GM21576 (cell line): ENCODE measurements at regions not wholly inside any gene's neighbourhood (a gene's known extent, or its start where the extent isn't known, plus 50 kb on each side); places are given as distances from the start of the nearest gene placed in this dataset.

Experiments
- ATAC-seq: cut with Tn5 transposase; IDR thresholded peaks from one replicate; pipeline ENCODE4 v1.9.1; 2021; ENCODE audit warnings: mild to moderate bottlenecking, moderate library complexity; ENCODE audit not compliant: unreplicated experiment

GRCh38 chr9:90948156-90948555, 146.5 kb downstream of the SYK start:
- ATAC-seq: no peak

- ATAC-seq: no peak
Measured at GRCh38 chr9:90950600-90950999, 149.0 kb downstream of the SYK start.

- no peak for ATAC-seq
Measured at GRCh38 chr9:90953200-90953599, 151.6 kb downstream of the SYK start.

- no peak for ATAC-seq
Measured at GRCh38 chr9:90953805-90954204, 152.2 kb downstream of the SYK start.

GRCh38 chr9:90956026-90956810, 154.6 kb downstream of the SYK start:
- ATAC-seq: no peak

- no peak for ATAC-seq
Measured at GRCh38 chr9:90958328-90958727, 156.7 kb downstream of the SYK start.

- no peak for ATAC-seq
Measured at GRCh38 chr9:90960941-90961340, 159.3 kb downstream of the SYK start.

- ATAC-seq: no peak
Measured at GRCh38 chr9:90961375-90961774, 159.8 kb downstream of the SYK start.

GRCh38 chr9:90964101-90965020, 162.7 kb downstream of the SYK start:
- no peak for ATAC-seq

GRCh38 chr9:90965226-90966030, 163.8 kb downstream of the SYK start:
- no peak for ATAC-seq

- ATAC-seq: no peak
Measured at GRCh38 chr9:90966031-90966290, 164.3 kb downstream of the SYK start.

- ATAC-seq: no peak
Measured at GRCh38 chr9:90966480-90967144, 165.0 kb downstream of the SYK start.

GRCh38 chr9:90967145-90967538, 165.5 kb downstream of the SYK start:
- no peak for ATAC-seq

- ATAC-seq: no peak
Measured at GRCh38 chr9:90969021-90969675, 167.5 kb downstream of the SYK start.

- no peak for ATAC-seq
Measured at GRCh38 chr9:90970608-90971007, 169.0 kb downstream of the SYK start.

GRCh38 chr9:90972057-90972456, 170.4 kb downstream of the SYK start:
- no peak for ATAC-seq

- ATAC-seq: no peak
Measured at GRCh38 chr9:90974016-90974415, 172.4 kb downstream of the SYK start.

GRCh38 chr9:90974643-90975245, 173.1 kb downstream of the SYK start:
- ATAC-seq: no peak

- ATAC-seq: no peak
Measured at GRCh38 chr9:90975781-90976538, 174.3 kb downstream of the SYK start.
